ENCODE measurements at regions not wholly inside any gene's neighbourhood (a gene's known extent, or its start where the extent isn't known, plus 50 kb on each side); places are given as distances from the start of the nearest gene placed in this dataset.

GRCh38 chr16:49054606-49055005 is 227.0 kb downstream of the CBLN1 start:
- H3K27me3 Mint-ChIP-seq (ENCODE audit: unreplicated experiment), result no peaks in the 10 kb centered on the region
- H3K36me3 Mint-ChIP-seq (ENCODE audit: unreplicated experiment), result no peaks in the 10 kb centered on the region
- no peak overlapping the region for H3K4me3 Mint-ChIP-seq (ENCODE audit: unreplicated experiment)
- peaks cover 1% of the 10 kb centered on the region for H3K9me3 Mint-ChIP-seq (ENCODE audit: unreplicated experiment)
- no peak for DNase-seq
- H3K27ac Mint-ChIP-seq (ENCODE audit: unreplicated experiment), result no peak overlapping the region
- no peak for TF ChIP-seq CTCF (IDR thresholded peaks at IDR 0.05; ENCODE audit: partially characterized antibody, unreplicated experiment)
- H3K4me1 Mint-ChIP-seq (ENCODE audit: low read depth, unreplicated experiment), result no peaks in the 10 kb centered on the region

GRCh38 chr16:49052846-49053245 is 228.8 kb downstream of the CBLN1 start:
- no peak overlapping the region for H3K27ac Mint-ChIP-seq (ENCODE audit: unreplicated experiment)
- H3K9me3 Mint-ChIP-seq (ENCODE audit: unreplicated experiment), result no peaks in the 10 kb centered on the region
- H3K4me3 Mint-ChIP-seq (ENCODE audit: unreplicated experiment), result no peak overlapping the region
- no peaks in the 10 kb centered on the region for H3K27me3 Mint-ChIP-seq (ENCODE audit: unreplicated experiment)
- TF ChIP-seq CTCF (IDR thresholded peaks at IDR 0.05; ENCODE audit: partially characterized antibody, unreplicated experiment), result no peak
- no peak for DNase-seq
- no peaks in the 10 kb centered on the region for H3K36me3 Mint-ChIP-seq (ENCODE audit: unreplicated experiment)
- no peaks in the 10 kb centered on the region for H3K4me1 Mint-ChIP-seq (ENCODE audit: low read depth, unreplicated experiment)

- TF ChIP-seq CTCF (IDR thresholded peaks at IDR 0.05; ENCODE audit: partially characterized antibody, unreplicated experiment), result no peak
These were observed 230.1 kb downstream of the CBLN1 start for GRCh38 chr16:49051576-49051975.

GRCh38 chr16:49050607-49051006 is 231.0 kb downstream of the CBLN1 start:
- no peaks in the 10 kb centered on the region for H3K36me3 Mint-ChIP-seq (ENCODE audit: unreplicated experiment)
- H3K9me3 Mint-ChIP-seq (ENCODE audit: unreplicated experiment), result no peaks in the 10 kb centered on the region
- no peak overlapping the region for H3K27ac Mint-ChIP-seq (ENCODE audit: unreplicated experiment)
- H3K27me3 Mint-ChIP-seq (ENCODE audit: unreplicated experiment), result no peaks in the 10 kb centered on the region
- no peak overlapping the region for H3K4me3 Mint-ChIP-seq (ENCODE audit: unreplicated experiment)
- no peak for TF ChIP-seq CTCF (IDR thresholded peaks at IDR 0.05; ENCODE audit: partially characterized antibody, unreplicated experiment)
- DNase-seq, result no peak
- no peaks in the 10 kb centered on the region for H3K4me1 Mint-ChIP-seq (ENCODE audit: low read depth, unreplicated experiment)

More at GRCh38 chr16:49051576-49051975, 230.1 kb downstream of the CBLN1 start:
- no peaks in the 10 kb centered on the region for H3K9me3 Mint-ChIP-seq (ENCODE audit: unreplicated experiment)
- H3K36me3 Mint-ChIP-seq (ENCODE audit: unreplicated experiment), result no peaks in the 10 kb centered on the region
- H3K4me1 Mint-ChIP-seq (ENCODE audit: low read depth, unreplicated experiment), result no peaks in the 10 kb centered on the region
- H3K27me3 Mint-ChIP-seq (ENCODE audit: unreplicated experiment), result no peaks in the 10 kb centered on the region
- DNase-seq, result no peak
- no peak overlapping the region for H3K4me3 Mint-ChIP-seq (ENCODE audit: unreplicated experiment)
- no peak overlapping the region for H3K27ac Mint-ChIP-seq (ENCODE audit: unreplicated experiment)

GRCh38 chr16:49049644-49050043 is 232.0 kb downstream of the CBLN1 start:
- no peak overlapping the region for H3K27ac Mint-ChIP-seq (ENCODE audit: unreplicated experiment)
- no peaks in the 10 kb centered on the region for H3K9me3 Mint-ChIP-seq (ENCODE audit: unreplicated experiment)
- TF ChIP-seq CTCF (IDR thresholded peaks at IDR 0.05; ENCODE audit: partially characterized antibody, unreplicated experiment), result no peak
- DNase-seq, result no peak
- no peaks in the 10 kb centered on the region for H3K36me3 Mint-ChIP-seq (ENCODE audit: unreplicated experiment)
- H3K4me3 Mint-ChIP-seq (ENCODE audit: unreplicated experiment), result no peak overlapping the region
- H3K27me3 Mint-ChIP-seq (ENCODE audit: unreplicated experiment), result no peaks in the 10 kb centered on the region
- H3K4me1 Mint-ChIP-seq (ENCODE audit: low read depth, unreplicated experiment), result no peaks in the 10 kb centered on the region

All from glutamatergic neuron (in vitro differentiated cells).